AG04450 (cell line): ENCODE measurements at regions not wholly inside any gene's neighbourhood (a gene's known extent, or its start where the extent isn't known, plus 50 kb on each side); places are given as distances from the start of the nearest gene placed in this dataset.

Experiments used
- CTCF ChIA-PET: fragments of 300-600, 350-600 bp; formaldehyde crosslinking; extraction: SDS; loops from one replicate; lab custom pipeline; 2022; ENCODE audit warnings: antibody characterized with exemption, inconsistent platforms; lab: Charles Lee
- POLR2A ChIA-PET: fragments of 350-600 bp; formaldehyde crosslinking; extraction: SDS; loops from one replicate; lab custom pipeline; 2021; ENCODE audit warnings: antibody characterized with exemption, inconsistent platforms; lab: Yijun Ruan, JAX
- DNase-seq: peaks from one replicate; pipeline ENCODE4 v3.0.0-alpha.2; 2011; ENCODE audit warnings: low read depth, low spot score
- H3K27ac ChIP-seq: one replicate; pipeline ENCODE4 v1.5.1; 2012; ENCODE audit warnings: low read depth, low read length, control low read depth
- H3K27me3 ChIP-seq: one replicate; pipeline ENCODE4 v1.6.0; 2012; ENCODE audit warnings: low read length; ENCODE audit not compliant: control insufficient read depth, insufficient read depth
- H3K4me3 ChIP-seq: 2 replicates; pipeline ENCODE4 v1.5.1; 2011; ENCODE audit warnings: mild to moderate bottlenecking, low read depth, low read length, control low read depth
- H3K9me3 ChIP-seq: 2 replicates; pipeline ENCODE4 v1.5.1; 2012; ENCODE audit warnings: low read length; ENCODE audit not compliant: control insufficient read depth, insufficient read depth
- CTCF ChIP-seq: IDR thresholded peaks from 2 replicates; pipeline ENCODE4 v1.5.1; 2011; ENCODE audit warnings: low read depth, low read length, control low read depth, inconsistent platforms

- ChIA-PET CTCF (interaction anchor here (0.7 to 0.9 kb wide), 2 partner anchors 23 to 518 kb away, joined by 3 read pairs; no protein-coding TSS in a partner anchor), POLR2A (interaction anchor here (0.7 kb wide), 1 partner anchor 14 kb away, joined by 4 read pairs; no protein-coding TSS in a partner anchor)
- peaks cover 6% of the 10 kb centered on the region; the same call in 1 of the 2 replicates for H3K9me3 ChIP-seq
- H3K27me3 ChIP-seq, result no peaks in the 10 kb centered on the region
- no peak for TF ChIP-seq CTCF
- no peak overlapping the region for H3K4me3 ChIP-seq
- H3K27ac ChIP-seq, result no peak overlapping the region
- DNase-seq, result no peak
Observed at GRCh38 chr2:220555961-220556630, 928.7 kb downstream of the SLC4A3 start.

- ChIA-PET POLR2A (interaction anchor here (0.7 kb wide), 1 partner anchor 14 kb away, joined by 4 read pairs; no protein-coding TSS in a partner anchor), CTCF (interaction anchor here (0.9 kb wide), 1 partner anchor 23 kb away, joined by 3 read pairs; no protein-coding TSS in a partner anchor)
- no peak for TF ChIP-seq CTCF
- H3K4me3 ChIP-seq, result no peak overlapping the region
- DNase-seq, result no peak
- peaks cover 6% of the 10 kb centered on the region; the same call in 1 of the 2 replicates for H3K9me3 ChIP-seq
- no peaks in the 10 kb centered on the region for H3K27me3 ChIP-seq
- no peak overlapping the region for H3K27ac ChIP-seq
Observed at GRCh38 chr2:220556658-220557057, 929.2 kb downstream of the SLC4A3 start.

- no peak overlapping the region for H3K4me3 ChIP-seq
- no peaks in the 10 kb centered on the region for H3K27me3 ChIP-seq
- no peak for DNase-seq
- no peak for TF ChIP-seq CTCF
- H3K27ac ChIP-seq, result no peak overlapping the region
- peaks cover 6% of the 10 kb centered on the region; the same call in 1 of the 2 replicates for H3K9me3 ChIP-seq
- ChIA-PET POLR2A (no interaction called here), CTCF (no interaction called here)
Observed at GRCh38 chr2:220560192-220560591, 932.8 kb downstream of the SLC4A3 start.

- Histone ChIP-seq H3K4me3 (no peak overlapping the region), H3K9me3 (peaks cover 6% of the 10 kb centered on the region; the same call in 1 of the 2 replicates), H3K27me3 (no peaks in the 10 kb centered on the region), H3K27ac (no peak overlapping the region)
- CTCF ChIA-PET, result no interaction called here
- no peak for TF ChIP-seq CTCF
- no peak for DNase-seq
- POLR2A ChIA-PET, result no interaction called here
Observed at GRCh38 chr2:220562375-220563140, 935.1 kb downstream of the SLC4A3 start.
